Kidney (tissue), 13 donors: ENCODE measurements at regions not wholly inside any gene's neighbourhood (a gene's known extent, or its start where the extent isn't known, plus 50 kb on each side); places are given as distances from the start of the nearest gene placed in this dataset.
"Not testable (repeated sequence)": the region's sequence is repeated elsewhere in the genome, so short reads cannot be mapped to it uniquely, and the experiment has no call there.

Experiments
- DNase-seq, 5 donors: peaks; one replicate each; pipeline ENCODE4 v3.0.0-alpha.2; 2013 to 2020
- FAIRE-seq: peaks from 2 replicates; lab custom pipeline; 2012; peaks lifted over from hg19 to GRCh38; lab: Jason Lieb, UNC
- H3K27ac ChIP-seq, 2 donors: one replicate each; pipeline ENCODE4 v1.7.0; 2013; ENCODE audit warnings: low read depth in 2 of 2, low read length in 2 of 2, inconsistent platforms in 1 of 2
- H3K27me3 ChIP-seq: one replicate; pipeline ENCODE4 v1.7.1; 2013; ENCODE audit warnings: low read length, inconsistent platforms; ENCODE audit not compliant: control insufficient read depth, insufficient read depth
- H3K36me3 ChIP-seq, 3 donors: one replicate each; pipeline versions ENCODE4 v1.7.0 to v1.7.1; 2013; ENCODE audit warnings: low read length in 3 of 3, control low read depth in 1 of 3, inconsistent platforms in 1 of 3; ENCODE audit not compliant: insufficient read depth in 3 of 3, control insufficient read depth in 2 of 3
- H3K4me1 ChIP-seq, 3 donors: one replicate each; pipeline versions ENCODE4 v1.7.0 to v1.7.1; 2013; ENCODE audit warnings: low read length in 3 of 3, inconsistent platforms in 1 of 3, low read depth in 1 of 3; ENCODE audit not compliant: control insufficient read depth in 2 of 3, insufficient read depth in 2 of 3
- H3K4me3 ChIP-seq, 3 donors: one replicate each; pipeline versions ENCODE4 v1.7.0 to v1.8.1; 2013; ENCODE audit warnings: low read length in 3 of 3, control low read depth in 1 of 3, inconsistent platforms in 1 of 3
- H3K9ac ChIP-seq, 3 donors: one replicate each; pipeline versions ENCODE4 v1.7.0 to v1.7.1; 2013; ENCODE audit warnings: low read length in 3 of 3, control low read depth in 1 of 3, inconsistent platforms in 1 of 3
- H3K9me3 ChIP-seq, 3 donors: one replicate each; pipeline versions ENCODE4 v1.7.0 to v1.7.1; 2013; ENCODE audit warnings: low read length in 3 of 3, control low read depth in 1 of 3, inconsistent platforms in 1 of 3; ENCODE audit not compliant: control insufficient read depth in 2 of 3, insufficient read depth in 1 of 3
- intact Hi-C: fragments of 100-400 bp; cut with DNase I; formaldehyde crosslinking; loops from one replicate; pipeline ENCODE4 v1.11.1; 2022
- TF ChIP-seq, protein P1 (sequence below): IDR thresholded peaks from 3 replicates; pipeline ENCODE4 v1.5.1; 2012; ENCODE audit warnings: mild to moderate bottlenecking, moderate library complexity, borderline replicate concordance; ENCODE audit not compliant: insufficient read depth; ENCODE audit errors: extremely low read depth
- donor health status: control.
- donor health status: control.
- donor health status: control.
- donor health status: control.
- donor health status: control.
- donor health status: DM: yes; HTN: yes; CAD: no.
- donor health status: Normal renal cell carcinoma (clear cell type).

DNA sequence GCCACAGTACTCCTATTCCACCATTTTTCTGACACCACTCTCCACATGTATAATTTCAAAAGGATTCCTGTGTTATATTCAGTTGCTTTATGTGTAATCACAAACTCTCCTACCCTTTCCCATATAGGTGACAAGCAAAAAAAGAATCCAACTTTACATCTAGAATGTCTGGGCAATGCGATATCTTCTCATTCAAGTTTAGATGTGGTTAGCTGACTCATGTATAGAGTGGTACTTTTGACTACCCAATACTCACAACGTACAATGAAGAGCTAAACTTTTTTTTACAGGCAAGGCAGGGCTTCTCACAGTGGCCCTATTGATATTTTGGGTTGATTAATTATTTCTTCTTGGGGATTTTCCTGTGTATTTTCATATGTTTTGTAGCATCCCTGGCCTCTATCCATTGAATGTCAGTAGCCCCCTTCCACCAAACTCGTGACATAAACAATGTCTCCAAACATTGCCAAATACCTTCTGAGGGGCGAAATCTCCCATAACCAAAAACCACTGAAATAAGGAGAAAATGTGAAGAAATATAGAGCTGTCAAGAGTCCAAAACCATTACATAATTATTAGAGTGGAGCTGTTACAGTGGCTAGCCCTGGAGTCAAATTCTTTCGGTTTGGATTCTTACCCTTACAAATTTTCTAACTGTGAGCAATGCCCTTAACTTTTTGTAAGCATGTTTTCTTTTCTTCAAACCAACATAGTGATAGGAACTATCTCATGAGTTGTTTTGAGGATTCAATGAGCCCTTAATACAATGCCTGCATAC is 342.6 kb downstream of the NSUN3 start:
- DNase-seq (no peak), FAIRE-seq (no peak)
- no peaks in the 10 kb centered on the region for H3K27me3 ChIP-seq
- no peak overlapping the region for H3K9ac ChIP-seq
- no peaks in the 10 kb centered on the region for H3K9me3 ChIP-seq
- no peaks in the 10 kb centered on the region for H3K36me3 ChIP-seq
- TF ChIP-seq, protein P1, sequence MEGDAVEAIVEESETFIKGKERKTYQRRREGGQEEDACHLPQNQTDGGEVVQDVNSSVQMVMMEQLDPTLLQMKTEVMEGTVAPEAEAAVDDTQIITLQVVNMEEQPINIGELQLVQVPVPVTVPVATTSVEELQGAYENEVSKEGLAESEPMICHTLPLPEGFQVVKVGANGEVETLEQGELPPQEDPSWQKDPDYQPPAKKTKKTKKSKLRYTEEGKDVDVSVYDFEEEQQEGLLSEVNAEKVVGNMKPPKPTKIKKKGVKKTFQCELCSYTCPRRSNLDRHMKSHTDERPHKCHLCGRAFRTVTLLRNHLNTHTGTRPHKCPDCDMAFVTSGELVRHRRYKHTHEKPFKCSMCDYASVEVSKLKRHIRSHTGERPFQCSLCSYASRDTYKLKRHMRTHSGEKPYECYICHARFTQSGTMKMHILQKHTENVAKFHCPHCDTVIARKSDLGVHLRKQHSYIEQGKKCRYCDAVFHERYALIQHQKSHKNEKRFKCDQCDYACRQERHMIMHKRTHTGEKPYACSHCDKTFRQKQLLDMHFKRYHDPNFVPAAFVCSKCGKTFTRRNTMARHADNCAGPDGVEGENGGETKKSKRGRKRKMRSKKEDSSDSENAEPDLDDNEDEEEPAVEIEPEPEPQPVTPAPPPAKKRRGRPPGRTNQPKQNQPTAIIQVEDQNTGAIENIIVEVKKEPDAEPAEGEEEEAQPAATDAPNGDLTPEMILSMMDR = no peak
- intact Hi-C loops = no loop called here
- no peak overlapping the region for H3K4me3 ChIP-seq
- H3K4me1 ChIP-seq = no peaks in the 10 kb centered on the region
- H3K27ac ChIP-seq = no peak overlapping the region

DNA sequence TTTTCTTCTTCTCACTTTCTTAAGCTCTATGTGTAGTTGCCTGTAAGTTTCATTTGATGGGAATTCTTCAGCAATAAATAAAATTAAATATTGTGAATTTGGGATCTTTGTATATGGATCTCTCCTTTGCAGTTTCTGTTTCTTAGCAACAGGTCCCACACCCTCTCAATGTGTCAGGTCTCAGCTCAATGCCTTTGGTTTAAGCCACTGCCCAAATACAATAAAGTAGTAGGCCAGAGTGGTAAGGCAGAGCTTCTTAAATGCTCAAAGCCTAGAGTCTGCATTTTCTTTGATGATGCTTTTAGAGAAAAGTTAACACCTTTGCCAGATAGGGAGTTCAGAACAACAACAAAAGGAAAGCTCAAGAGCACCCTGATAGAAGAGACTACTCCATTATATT is 343.7 kb downstream of the NSUN3 start:
- intact Hi-C loops = no loop called here

DNA sequence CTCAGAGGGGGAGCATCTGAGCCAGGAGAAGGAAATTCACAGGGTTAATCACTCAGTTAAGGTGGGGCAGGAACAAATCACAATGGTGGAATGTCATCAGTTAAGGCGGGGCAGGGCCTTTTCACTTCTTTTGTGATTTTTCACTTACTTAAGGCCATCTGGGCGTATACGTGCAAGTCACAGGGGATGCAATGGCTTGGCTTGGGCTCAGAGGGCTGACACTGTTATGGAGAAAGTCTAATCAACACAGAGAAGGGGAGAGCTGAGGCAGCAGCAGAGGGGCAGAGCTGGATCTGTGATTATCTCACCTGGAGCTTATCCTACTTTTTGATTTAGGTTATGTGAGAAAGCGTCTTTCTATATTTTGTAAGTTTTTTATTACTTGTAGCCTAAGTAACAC is 350.1 kb downstream of the NSUN3 start:
- FAIRE-seq, H3K4me1 ChIP-seq, DNase-seq, H3K36me3 ChIP-seq, H3K9me3 ChIP-seq, H3K27me3 ChIP-seq, H3K27ac ChIP-seq, H3K9ac ChIP-seq, H3K4me3 ChIP-seq, intact Hi-C loops: not testable (repeated sequence)

More for the DNA sequence above, 343.7 kb downstream of the NSUN3 start:
- TF ChIP-seq, protein P1 = no peak
- Histone ChIP-seq H3K4me1 (no peaks in the 10 kb centered on the region), H3K36me3 (no peaks in the 10 kb centered on the region), H3K27me3 (no peaks in the 10 kb centered on the region), H3K27ac (no peak overlapping the region), H3K9ac (no peak overlapping the region), H3K9me3 (no peaks in the 10 kb centered on the region), H3K4me3 (no peak overlapping the region)
- DNase-seq (no peak), FAIRE-seq (no peak)

DNA sequence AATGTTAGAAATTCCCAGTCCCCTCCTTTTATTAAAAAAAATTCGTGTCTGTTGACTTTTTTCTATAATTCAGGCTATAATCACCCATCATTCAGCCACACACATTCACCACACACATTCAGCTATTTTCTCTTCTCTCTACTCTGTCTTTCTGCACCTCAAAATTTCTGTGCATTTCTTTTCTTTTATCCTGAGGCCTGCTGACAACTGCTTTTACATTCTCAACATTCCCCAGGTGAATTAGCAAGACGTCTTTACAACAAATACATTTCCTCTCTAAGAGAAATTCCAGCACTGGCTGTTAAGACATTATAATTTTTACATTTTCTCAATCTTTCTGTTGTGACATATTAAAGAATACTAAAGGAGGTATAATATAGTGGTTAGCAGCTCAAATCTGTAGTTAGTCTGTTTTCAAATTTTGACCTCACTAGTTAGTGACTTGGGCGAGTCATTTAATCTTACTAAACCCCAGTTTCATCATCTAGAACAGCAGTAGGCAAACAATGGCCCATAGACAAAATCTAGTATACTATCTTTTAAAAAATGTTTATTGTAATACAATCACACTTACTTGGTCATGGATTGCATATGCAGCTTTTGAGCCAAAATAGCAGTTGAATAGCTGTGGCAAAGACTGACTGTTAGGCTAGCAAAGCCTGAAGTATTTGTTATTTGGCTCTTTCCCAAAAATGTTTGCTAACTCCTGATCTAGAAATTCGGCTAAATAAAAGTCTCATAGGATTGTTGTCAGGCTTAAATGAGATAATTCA is 350.7 kb downstream of the NSUN3 start:
- no peak overlapping the region for H3K9ac ChIP-seq
- FAIRE-seq (no peak), DNase-seq (peak in 1 of 5 donors; percentile 3)
- no peak overlapping the region for H3K27ac ChIP-seq
- TF ChIP-seq, protein P1 = no peak
- H3K4me3 ChIP-seq = no peak overlapping the region
- no peaks in the 10 kb centered on the region for H3K27me3 ChIP-seq
- no peaks in the 10 kb centered on the region for H3K9me3 ChIP-seq
- no peaks in the 10 kb centered on the region for H3K4me1 ChIP-seq
- H3K36me3 ChIP-seq = no peaks in the 10 kb centered on the region
- intact Hi-C loops = no loop called here
